K562 (cell line): ENCODE measurements at regions not wholly inside any gene's neighbourhood (a gene's known extent, or its start where the extent isn't known, plus 50 kb on each side); places are given as distances from the start of the nearest gene placed in this dataset.
"Not testable (repeated sequence)": the region's sequence is repeated elsewhere in the genome, so short reads cannot be mapped to it uniquely, and the experiment has no call there.

ENCODE experiments used
- CTCF ChIP-seq, 3 experiments: IDR thresholded peaks in 2 of 3; conservative IDR thresholded peaks in 1 of 3; 2 replicates each; pipeline ENCODE4 v1.5.1; 2011 to 2012; ENCODE audit warnings: low read length in 3 of 3, mild to moderate bottlenecking in 3 of 3, control low read depth in 2 of 3, improper control_type of control experiment in 1 of 3, inconsistent platforms in 1 of 3, low read depth in 1 of 3, mixed read lengths in 1 of 3, moderate library complexity in 1 of 3; ENCODE audit not compliant: insufficient read depth in 2 of 3
- EZH2 ChIP-seq: IDR thresholded peaks from 2 replicates; pipeline ENCODE4 v1.6.1; 2012; ENCODE audit warnings: low read depth, mild to moderate bottlenecking, inconsistent platforms, low read length, borderline replicate concordance
- POLR2A ChIP-seq: fragments of 450-650 bp; conservative IDR thresholded peaks from 2 replicates; pipeline ENCODE4 v1.6.1; 2016
- RAD21 ChIP-seq, 2 experiments: fragments of 250-450 bp in 1 of 2; fragments of 450-650 bp in 1 of 2; sonication (Bioruptor Pico) in 1 of 2; formaldehyde crosslinking in 1 of 2; IDR thresholded peaks in 1 of 2; conservative IDR thresholded peaks in 1 of 2; 2 replicates each; pipeline versions ENCODE4 v1.4.0 to v1.8.0; 2020 to 2022; ENCODE audit warnings: mild to moderate bottlenecking in 2 of 2, moderate library complexity in 1 of 2
- RCOR1 ChIP-seq, 2 experiments: IDR thresholded peaks; 2 replicates each; pipeline ENCODE4 v1.6.1; 2012; ENCODE audit warnings: low read depth in 2 of 2, low read length in 2 of 2, borderline replicate concordance in 1 of 2, improper control_type of control experiment in 1 of 2
- REST ChIP-seq, 2 experiments: fragments of 450-650 bp; formaldehyde crosslinking in 1 of 2; IDR thresholded peaks; 2 replicates each; pipeline versions ENCODE4 v1.4.0 to v1.6.1; 2014 to 2020; ENCODE audit warnings: mild to moderate bottlenecking in 2 of 2, borderline replicate concordance in 1 of 2, low read depth in 1 of 2
- ZNF212 ChIP-seq: fragments of 450-650 bp; formaldehyde crosslinking; IDR thresholded peaks from 2 replicates; pipeline ENCODE4 v1.4.0; 2020; ENCODE audit warnings: mild to moderate bottlenecking
- ZNF217 ChIP-seq: sonication (generic); formaldehyde crosslinking; IDR thresholded peaks from 2 replicates; pipeline ENCODE4 v1.8.0; 2022; ENCODE audit warnings: mild to moderate bottlenecking, missing genetic modification reagents
- ZNF780A ChIP-seq: fragments of 250-450 bp; sonication (Bioruptor Pico); IDR thresholded peaks from 2 replicates; pipeline ENCODE4 v1.5.0; 2021; ENCODE audit warnings: mild to moderate bottlenecking

- TF ChIP-seq RCOR1 (IDR thresholded peaks at IDR 0.05; ENCODE audit: borderline replicate concordance in 1 of 2, low read depth in 2 of 2, low read length in 2 of 2); ZNF217 (CRISPR knock-in tag); ZNF780A (CRISPR knock-in tag); RAD21 (CRISPR knock-in tag; conservative IDR thresholded peaks at IDR 0.05 in 1 of 2, IDR thresholded peaks at IDR 0.05 in 1 of 2); CTCF (IDR thresholded peaks at IDR 0.05 in 2 of 3, conservative IDR thresholded peaks at IDR 0.05 in 1 of 3; ENCODE audit: insufficient read depth in 2 of 3, low read depth in 1 of 3, low read length in 3 of 3); POLR2A; REST (IDR thresholded peaks at IDR 0.05; ENCODE audit: borderline replicate concordance); REST (CRISPR knock-in tag; IDR thresholded peaks at IDR 0.05; ENCODE audit: low read depth); ZNF212 (CRISPR knock-in tag); EZH2: not testable (repeated sequence)
These were observed 196.2 kb upstream of the PDZRN3 start for GRCh38 chr3:73820896-73821295.
